GM12801 (cell line): ENCODE measurements at regions not wholly inside any gene's neighbourhood (a gene's known extent, or its start where the extent isn't known, plus 50 kb on each side); places are given as distances from the start of the nearest gene placed in this dataset.

Experiments used
- TF ChIP-seq, protein P1 (sequence below): IDR thresholded peaks from one replicate; pipeline ENCODE4 v1.5.1; 2011; ENCODE audit warnings: control low read depth; ENCODE audit not compliant: insufficient read length; ENCODE audit errors: extremely low read depth

DNA sequence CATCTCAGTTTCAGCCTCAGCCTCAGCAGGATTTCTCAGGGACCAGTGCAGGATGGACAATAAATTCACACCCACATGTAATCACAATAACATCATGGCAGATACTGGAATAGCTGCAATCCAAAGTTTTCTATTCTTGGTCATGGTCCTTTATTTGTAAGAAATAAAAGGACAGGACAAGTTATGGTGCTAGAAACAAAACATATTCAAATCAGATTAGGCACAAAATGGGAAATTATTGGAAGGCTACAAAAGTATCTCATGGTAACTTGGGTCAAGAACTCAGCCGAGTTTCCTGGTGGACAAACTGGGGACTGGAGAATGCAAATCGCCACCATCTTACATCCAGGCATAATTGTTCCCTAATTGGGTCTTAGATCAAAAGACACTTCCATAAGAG is 1768.2 kb upstream of the WWC1 start:
- TF ChIP-seq, protein P1, sequence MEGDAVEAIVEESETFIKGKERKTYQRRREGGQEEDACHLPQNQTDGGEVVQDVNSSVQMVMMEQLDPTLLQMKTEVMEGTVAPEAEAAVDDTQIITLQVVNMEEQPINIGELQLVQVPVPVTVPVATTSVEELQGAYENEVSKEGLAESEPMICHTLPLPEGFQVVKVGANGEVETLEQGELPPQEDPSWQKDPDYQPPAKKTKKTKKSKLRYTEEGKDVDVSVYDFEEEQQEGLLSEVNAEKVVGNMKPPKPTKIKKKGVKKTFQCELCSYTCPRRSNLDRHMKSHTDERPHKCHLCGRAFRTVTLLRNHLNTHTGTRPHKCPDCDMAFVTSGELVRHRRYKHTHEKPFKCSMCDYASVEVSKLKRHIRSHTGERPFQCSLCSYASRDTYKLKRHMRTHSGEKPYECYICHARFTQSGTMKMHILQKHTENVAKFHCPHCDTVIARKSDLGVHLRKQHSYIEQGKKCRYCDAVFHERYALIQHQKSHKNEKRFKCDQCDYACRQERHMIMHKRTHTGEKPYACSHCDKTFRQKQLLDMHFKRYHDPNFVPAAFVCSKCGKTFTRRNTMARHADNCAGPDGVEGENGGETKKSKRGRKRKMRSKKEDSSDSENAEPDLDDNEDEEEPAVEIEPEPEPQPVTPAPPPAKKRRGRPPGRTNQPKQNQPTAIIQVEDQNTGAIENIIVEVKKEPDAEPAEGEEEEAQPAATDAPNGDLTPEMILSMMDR, result no peak

- TF ChIP-seq, protein P1, result no peak
These were observed 1762.2 kb upstream of the WWC1 start for GRCh38 chr5:166529200-166529599.

GRCh38 chr5:166532456-166533220 is 1758.8 kb upstream of the WWC1 start:
- TF ChIP-seq, protein P1, result no peak

DNA sequence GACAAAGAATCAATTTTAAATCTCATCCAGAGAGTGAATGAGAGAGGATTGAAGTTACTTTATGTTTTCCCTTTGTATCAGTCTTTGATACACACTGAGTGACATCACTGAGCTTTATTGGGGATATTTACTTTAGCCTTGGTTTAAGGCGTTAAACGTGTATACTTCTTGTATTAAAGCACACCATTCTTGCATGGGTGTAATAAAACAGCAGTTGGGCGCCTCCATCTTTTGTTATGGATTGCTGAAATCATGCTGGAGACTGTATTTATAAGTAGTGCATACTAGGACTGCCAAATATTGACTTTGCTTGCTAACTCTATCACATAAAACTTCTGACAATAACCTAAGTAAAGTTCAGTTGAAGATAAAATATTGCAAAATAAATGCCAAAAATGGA is 1755.8 kb upstream of the WWC1 start:
- TF ChIP-seq, protein P1, result no peak

GRCh38 chr5:166540156-166540555 is 1751.3 kb upstream of the WWC1 start:
- TF ChIP-seq, protein P1, result no peak

- TF ChIP-seq, protein P1, result no peak
These were observed 1740.1 kb upstream of the WWC1 start for GRCh38 chr5:166551384-166551783.

- TF ChIP-seq, protein P1, result no peak
These were observed 1737.7 kb upstream of the WWC1 start for GRCh38 chr5:166553778-166554177.
